Suppressor macrophage treated with lipopolysaccharide for 1 hour (primary cell): ENCODE measurements at regions not wholly inside any gene's neighbourhood (a gene's known extent, or its start where the extent isn't known, plus 50 kb on each side); places are given as distances from the start of the nearest gene placed in this dataset.

Source experiments
- DNase-seq, 3 donors: peaks; one replicate each; pipeline ENCODE4 v3.0.0-alpha.2; 2020 to 2022

DNA sequence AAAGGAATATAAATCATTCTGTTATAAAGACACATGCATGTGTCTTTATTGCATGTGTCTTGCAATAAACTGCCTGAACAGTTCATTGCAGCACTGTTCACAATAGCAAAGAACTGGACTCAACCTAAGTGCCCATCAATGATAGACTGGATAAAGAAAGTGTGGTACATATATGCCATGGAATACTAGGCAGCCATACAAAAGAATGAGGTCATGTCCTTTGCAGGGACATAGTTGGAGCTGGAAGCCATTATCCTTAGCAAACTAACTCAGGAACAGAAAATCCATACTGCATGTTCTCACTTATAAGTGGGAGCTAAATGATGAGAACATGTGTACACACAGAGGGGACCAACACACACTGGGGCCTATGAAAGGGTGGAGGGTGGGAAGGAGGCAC, 63.7 kb upstream of the CHD1 start:
- no peak for DNase-seq

DNA sequence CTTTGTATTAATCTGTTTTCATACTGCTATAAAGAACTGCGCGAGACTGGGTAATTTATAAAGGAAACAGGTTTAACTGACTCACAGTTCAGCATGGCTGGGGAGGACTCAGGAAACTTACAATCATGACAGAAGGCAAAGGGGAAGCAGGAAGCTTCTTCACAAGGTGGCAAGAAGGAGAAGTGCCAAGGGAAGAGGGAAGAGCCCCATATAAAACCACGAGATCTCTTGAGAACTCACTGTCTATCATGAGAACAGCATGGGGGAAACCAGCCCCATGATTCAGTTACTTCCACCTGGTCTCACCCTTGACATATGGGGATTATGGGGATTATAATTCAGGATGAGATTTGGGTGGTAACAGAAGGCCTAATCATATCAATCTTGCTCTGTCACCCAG, 60.9 kb upstream of the CHD1 start:
- peak; percentile 69 to 75 (median 73) for DNase-seq

GRCh38 chr5:98986587-98986986, 57.8 kb upstream of the CHD1 start:
- no peak for DNase-seq

GRCh38 chr5:98982880-98983279, 54.1 kb upstream of the CHD1 start:
- no peak for DNase-seq
